HepG2 (cell line): ENCODE measurements at regions not wholly inside any gene's neighbourhood (a gene's known extent, or its start where the extent isn't known, plus 50 kb on each side); places are given as distances from the start of the nearest gene placed in this dataset.

ENCODE experiments used
- ATAC-seq: fragments of 200-7000 bp; cut with Tn5 transposase; 3 replicates; pipeline ENCODE4 v1.9.1; 2020; ENCODE audit warnings: mild to moderate bottlenecking, moderate library complexity
- BruUV-seq: library from RNA; stranded (reverse); fragments of 400-500 nt; replicated peaks from 2 replicates; lab custom pipeline; 2021; lab: Mats Ljungman, UMichigan
- CTCF ChIA-PET: fragments of 300-600 bp; formaldehyde crosslinking; extraction: SDS; loops from one replicate; lab custom pipeline; 2021; ENCODE audit warnings: low total read pairs, inconsistent platforms, low intra/inter-chr PET ratio; lab: Yijun Ruan, JAX
- POLR2A ChIA-PET: fragments of 350-600 bp; sonication (Branson Sonifier 250); formaldehyde crosslinking; loops from one replicate; lab custom pipeline; 2020; ENCODE audit warnings: antibody characterized with exemption, inconsistent platforms; lab: Yijun Ruan, JAX
- DNase-seq: peaks from one replicate; pipeline ENCODE4 v3.0.0-alpha.2; 2015; ENCODE audit warnings: low spot score
- FAIRE-seq: peaks from 3 replicates; lab custom pipeline; 2011; peaks lifted over from hg19 to GRCh38; lab: Jason Lieb, UNC
- H2AFZ ChIP-seq: one replicate; pipeline ENCODE4 v1.6.1; 2011; ENCODE audit warnings: low read length, inconsistent platforms
- H3K27ac ChIP-seq: fragments of 300-600 bp; 3 replicates; pipeline ENCODE4 v1.8.0; 2011; ENCODE audit warnings: mixed run types, mild to moderate bottlenecking, mixed read lengths, low read length, inconsistent platforms; ENCODE audit not compliant: insufficient read depth; ENCODE audit errors: extremely low read length
- H3K27me3 ChIP-seq, 2 experiments: fragments of 200-600 bp in 1 of 2; 2 replicates in 1 of 2; 3 replicates in 1 of 2; pipeline versions ENCODE4 v1.6.0 to v1.8.0; 2011; ENCODE audit warnings: low read length in 2 of 2, mild to moderate bottlenecking in 2 of 2, moderate library complexity in 2 of 2, inconsistent platforms in 1 of 2; ENCODE audit not compliant: insufficient read depth in 2 of 2, control insufficient read depth in 1 of 2
- H3K36me3 ChIP-seq, 2 experiments: fragments of 200-600 bp in 1 of 2; replicated peaks in 1 of 2; 2 replicates in 1 of 2; 3 replicates in 1 of 2; pipeline versions ENCODE4 v1.5.1 to v1.8.0; 2011; ENCODE audit warnings: low read length in 2 of 2, inconsistent platforms in 1 of 2; ENCODE audit not compliant: insufficient read depth in 2 of 2, control insufficient read depth in 1 of 2
- H3K4me1 ChIP-seq: 2 replicates; pipeline ENCODE4 v1.5.1; 2012; ENCODE audit warnings: low read length, inconsistent platforms; ENCODE audit not compliant: insufficient read depth
- H3K4me2 ChIP-seq: 2 replicates; pipeline ENCODE4 v1.6.0; 2011; ENCODE audit warnings: low read depth, low read length, inconsistent platforms
- H3K4me3 ChIP-seq, 3 experiments: fragments of 200-600 bp in 1 of 3; sonication (generic), shearing (Covaris generic) in 1 of 3; replicated peaks in 1 of 3; 2 replicates each; pipeline ENCODE4 v1.5.1; 2011 to 2016; ENCODE audit warnings: low read length in 3 of 3, inconsistent platforms in 2 of 3, low read depth in 2 of 3, mild to moderate bottlenecking in 2 of 3, control low read depth in 1 of 3, mixed read lengths in 1 of 3; ENCODE audit not compliant: insufficient read depth in 1 of 3
- H3K79me2 ChIP-seq: one replicate; pipeline ENCODE4 v1.6.1; 2011; ENCODE audit warnings: low read length, inconsistent platforms; ENCODE audit not compliant: insufficient read depth
- H3K9ac ChIP-seq: 2 replicates; pipeline ENCODE4 v1.6.0; 2011; ENCODE audit warnings: mild to moderate bottlenecking, low read depth, low read length, inconsistent platforms; ENCODE audit not compliant: insufficient read depth
- H3K9me3 ChIP-seq: 2 replicates; pipeline ENCODE4 v1.5.1; 2012; ENCODE audit warnings: mild to moderate bottlenecking, low read length
- H4K20me1 ChIP-seq: 2 replicates; pipeline ENCODE4 v1.6.0; 2011; ENCODE audit warnings: inconsistent platforms, mild to moderate bottlenecking, low read length, moderate library complexity; ENCODE audit not compliant: insufficient read depth
- ISL2 ChIP-seq: sonication (generic); formaldehyde crosslinking; IDR thresholded peaks from 2 replicates; pipeline ENCODE4 v1.5.0; 2020; ENCODE audit warnings: missing genetic modification reagents
- YEATS4 ChIP-seq: sonication (generic); formaldehyde crosslinking; IDR thresholded peaks from 2 replicates; pipeline ENCODE4 v1.4.0; 2020; ENCODE audit warnings: missing genetic modification reagents, borderline replicate concordance
- ZNF460 ChIP-seq: sonication (generic); formaldehyde crosslinking; IDR thresholded peaks from 2 replicates; pipeline ENCODE4 v1.5.1; 2020; ENCODE audit warnings: missing genetic modification reagents, mild to moderate bottlenecking, borderline replicate concordance
- ZNF703 ChIP-seq: sonication (generic); formaldehyde crosslinking; IDR thresholded peaks from 2 replicates; pipeline ENCODE4 v1.5.1; 2020; ENCODE audit warnings: missing genetic modification reagents, mild to moderate bottlenecking, moderate library complexity, borderline replicate concordance
- WGBS: methylation state at CpG from one replicate; pipeline ENCODE4 v1.1.6; 2017; ENCODE audit warnings: low lambda C conversion rate; 5-methylcytosine and 5-hydroxymethylcytosine counted together
- in situ Hi-C: cut with HindIII; loops from 2 replicates; pipeline ENCODE4 v1.10.0; 2017; ENCODE audit warnings: low pct_unique_long_range_greater_than_20kb; ENCODE audit not compliant: extremely low pct_ligation_motif_present
- intact Hi-C: fragments of 100-400 bp; cut with micrococcal nuclease; formaldehyde crosslinking; loops from one replicate; pipeline ENCODE4 v1.10.0; 2022; ENCODE audit not compliant: unreplicated experiment
- TF ChIP-seq, protein P1 (sequence below): sonication (generic); formaldehyde crosslinking; IDR thresholded peaks from 2 replicates; pipeline ENCODE4 v1.5.1; 2020; ENCODE audit warnings: missing genetic modification reagents, mild to moderate bottlenecking, borderline replicate concordance
- TF ChIP-seq, protein P2 (sequence below): sonication (generic); formaldehyde crosslinking; IDR thresholded peaks from one replicate; pipeline ENCODE4 v1.5.1; 2020; ENCODE audit warnings: mild to moderate bottlenecking, missing genetic modification reagents; ENCODE audit errors: not compliant biosample characterization
- TF ChIP-seq, protein P3 (sequence below): IDR thresholded peaks from 2 replicates; pipeline ENCODE4 v1.6.1; 2016

DNA sequence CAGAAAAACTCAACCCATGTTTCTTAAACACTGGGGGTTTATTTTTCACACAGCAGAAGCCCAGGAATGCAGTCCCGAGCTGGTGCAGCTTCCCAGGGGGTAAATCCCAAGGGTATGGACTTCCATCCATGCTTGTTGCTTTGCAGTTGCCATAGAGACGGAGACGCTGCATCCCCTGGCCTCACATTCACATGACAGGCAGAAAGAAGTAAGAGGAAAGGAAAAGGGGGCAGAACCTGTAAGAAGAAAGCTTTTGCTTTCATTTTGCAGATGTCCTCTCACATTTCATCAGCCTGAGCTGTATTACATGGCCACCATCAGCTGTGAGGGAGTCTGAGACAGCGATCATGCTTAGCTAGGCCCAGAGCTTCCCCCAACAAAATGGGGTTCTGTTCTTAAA lies 321.0 kb downstream of the AGTPBP1 start:
- no peak overlapping the region for H3K4me2 ChIP-seq
- H3K27me3 ChIP-seq, result no peaks in the 10 kb centered on the region; a peak in 1 of 5 replicates
- no peak overlapping the region for H2AFZ ChIP-seq
- POLR2A ChIA-PET, result no interaction called here
- H4K20me1 ChIP-seq, result no peaks in the 10 kb centered on the region
- no peaks in the 10 kb centered on the region for H3K9me3 ChIP-seq
- CTCF ChIA-PET, result no interaction called here
- intact Hi-C loops, result no loop called here
- H3K4me1 ChIP-seq, result no peaks in the 10 kb centered on the region
- DNase-seq, result no peak
- no peak overlapping the region for H3K4me3 ChIP-seq
- no peak for FAIRE-seq
- WGBS, result 31% methylated on average over 4 of the region's 4 CpGs
- no peaks in the 10 kb centered on the region for H3K79me2 ChIP-seq
- TF ChIP-seq, protein P1, sequence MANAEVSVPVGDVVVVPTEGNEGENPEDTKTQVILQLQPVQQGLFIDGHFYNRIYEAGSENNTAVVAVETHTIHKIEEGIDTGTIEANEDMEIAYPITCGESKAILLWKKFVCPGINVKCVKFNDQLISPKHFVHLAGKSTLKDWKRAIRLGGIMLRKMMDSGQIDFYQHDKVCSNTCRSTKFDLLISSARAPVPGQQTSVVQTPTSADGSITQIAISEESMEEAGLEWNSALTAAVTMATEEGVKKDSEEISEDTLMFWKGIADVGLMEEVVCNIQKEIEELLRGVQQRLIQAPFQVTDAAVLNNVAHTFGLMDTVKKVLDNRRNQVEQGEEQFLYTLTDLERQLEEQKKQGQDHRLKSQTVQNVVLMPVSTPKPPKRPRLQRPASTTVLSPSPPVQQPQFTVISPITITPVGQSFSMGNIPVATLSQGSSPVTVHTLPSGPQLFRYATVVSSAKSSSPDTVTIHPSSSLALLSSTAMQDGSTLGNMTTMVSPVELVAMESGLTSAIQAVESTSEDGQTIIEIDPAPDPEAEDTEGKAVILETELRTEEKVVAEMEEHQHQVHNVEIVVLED (CRISPR knock-in tag), result no peak
- no peak for TF ChIP-seq YEATS4
- no peak for TF ChIP-seq ZNF703 (CRISPR knock-in tag)
- no peak for ATAC-seq
- no peak overlapping the region for H3K9ac ChIP-seq
- no TSS peak for BruUV-seq
- in situ Hi-C loops, result no loop called here
- H3K27ac ChIP-seq, result no peak overlapping the region
- H3K36me3 ChIP-seq, result no peaks in the 10 kb centered on the region

DNA sequence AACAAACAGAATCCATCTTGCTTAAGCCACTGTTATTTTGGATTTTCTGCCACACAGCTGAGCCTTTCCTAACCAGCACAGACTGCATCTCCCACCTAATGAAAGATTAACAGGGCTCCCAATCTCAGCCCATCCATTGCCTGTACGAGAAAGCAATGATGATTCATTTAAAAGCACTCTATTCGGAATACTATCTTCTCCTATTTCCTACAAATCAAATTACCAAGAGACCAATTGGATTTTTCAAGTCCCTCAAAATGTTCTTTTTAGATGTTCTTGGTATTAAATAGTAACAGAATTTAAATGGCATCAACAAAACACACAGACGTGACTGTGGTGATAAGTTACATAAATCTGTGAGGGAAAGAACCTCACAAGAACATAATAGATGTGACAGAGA lies 324.1 kb downstream of the AGTPBP1 start:
- ChIA-PET CTCF (no interaction called here), POLR2A (no interaction called here)
- H3K27me3 ChIP-seq, result no peaks in the 10 kb centered on the region
- H3K4me1 ChIP-seq, result no peaks in the 10 kb centered on the region
- ATAC-seq, result no peak
- no peaks in the 10 kb centered on the region for H3K79me2 ChIP-seq
- H3K4me2 ChIP-seq, result no peak overlapping the region
- BruUV-seq, result no TSS peak
- no peaks in the 10 kb centered on the region for H3K36me3 ChIP-seq
- no peak for FAIRE-seq
- 4% methylated on average over 3 of the region's 3 CpGs for WGBS
- H3K4me3 ChIP-seq, result no peak overlapping the region
- no peak for DNase-seq
- H3K27ac ChIP-seq, result no peak overlapping the region
- H4K20me1 ChIP-seq, result no peaks in the 10 kb centered on the region
- in situ Hi-C loops, result no loop called here
- intact Hi-C loops, result no loop called here
- H3K9me3 ChIP-seq, result no peaks in the 10 kb centered on the region
- no peak overlapping the region for H2AFZ ChIP-seq
- H3K9ac ChIP-seq, result no peak overlapping the region
- TF ChIP-seq ZNF460 (no peak), ISL2 (CRISPR knock-in tag) (no peak)
- TF ChIP-seq, protein P2, sequence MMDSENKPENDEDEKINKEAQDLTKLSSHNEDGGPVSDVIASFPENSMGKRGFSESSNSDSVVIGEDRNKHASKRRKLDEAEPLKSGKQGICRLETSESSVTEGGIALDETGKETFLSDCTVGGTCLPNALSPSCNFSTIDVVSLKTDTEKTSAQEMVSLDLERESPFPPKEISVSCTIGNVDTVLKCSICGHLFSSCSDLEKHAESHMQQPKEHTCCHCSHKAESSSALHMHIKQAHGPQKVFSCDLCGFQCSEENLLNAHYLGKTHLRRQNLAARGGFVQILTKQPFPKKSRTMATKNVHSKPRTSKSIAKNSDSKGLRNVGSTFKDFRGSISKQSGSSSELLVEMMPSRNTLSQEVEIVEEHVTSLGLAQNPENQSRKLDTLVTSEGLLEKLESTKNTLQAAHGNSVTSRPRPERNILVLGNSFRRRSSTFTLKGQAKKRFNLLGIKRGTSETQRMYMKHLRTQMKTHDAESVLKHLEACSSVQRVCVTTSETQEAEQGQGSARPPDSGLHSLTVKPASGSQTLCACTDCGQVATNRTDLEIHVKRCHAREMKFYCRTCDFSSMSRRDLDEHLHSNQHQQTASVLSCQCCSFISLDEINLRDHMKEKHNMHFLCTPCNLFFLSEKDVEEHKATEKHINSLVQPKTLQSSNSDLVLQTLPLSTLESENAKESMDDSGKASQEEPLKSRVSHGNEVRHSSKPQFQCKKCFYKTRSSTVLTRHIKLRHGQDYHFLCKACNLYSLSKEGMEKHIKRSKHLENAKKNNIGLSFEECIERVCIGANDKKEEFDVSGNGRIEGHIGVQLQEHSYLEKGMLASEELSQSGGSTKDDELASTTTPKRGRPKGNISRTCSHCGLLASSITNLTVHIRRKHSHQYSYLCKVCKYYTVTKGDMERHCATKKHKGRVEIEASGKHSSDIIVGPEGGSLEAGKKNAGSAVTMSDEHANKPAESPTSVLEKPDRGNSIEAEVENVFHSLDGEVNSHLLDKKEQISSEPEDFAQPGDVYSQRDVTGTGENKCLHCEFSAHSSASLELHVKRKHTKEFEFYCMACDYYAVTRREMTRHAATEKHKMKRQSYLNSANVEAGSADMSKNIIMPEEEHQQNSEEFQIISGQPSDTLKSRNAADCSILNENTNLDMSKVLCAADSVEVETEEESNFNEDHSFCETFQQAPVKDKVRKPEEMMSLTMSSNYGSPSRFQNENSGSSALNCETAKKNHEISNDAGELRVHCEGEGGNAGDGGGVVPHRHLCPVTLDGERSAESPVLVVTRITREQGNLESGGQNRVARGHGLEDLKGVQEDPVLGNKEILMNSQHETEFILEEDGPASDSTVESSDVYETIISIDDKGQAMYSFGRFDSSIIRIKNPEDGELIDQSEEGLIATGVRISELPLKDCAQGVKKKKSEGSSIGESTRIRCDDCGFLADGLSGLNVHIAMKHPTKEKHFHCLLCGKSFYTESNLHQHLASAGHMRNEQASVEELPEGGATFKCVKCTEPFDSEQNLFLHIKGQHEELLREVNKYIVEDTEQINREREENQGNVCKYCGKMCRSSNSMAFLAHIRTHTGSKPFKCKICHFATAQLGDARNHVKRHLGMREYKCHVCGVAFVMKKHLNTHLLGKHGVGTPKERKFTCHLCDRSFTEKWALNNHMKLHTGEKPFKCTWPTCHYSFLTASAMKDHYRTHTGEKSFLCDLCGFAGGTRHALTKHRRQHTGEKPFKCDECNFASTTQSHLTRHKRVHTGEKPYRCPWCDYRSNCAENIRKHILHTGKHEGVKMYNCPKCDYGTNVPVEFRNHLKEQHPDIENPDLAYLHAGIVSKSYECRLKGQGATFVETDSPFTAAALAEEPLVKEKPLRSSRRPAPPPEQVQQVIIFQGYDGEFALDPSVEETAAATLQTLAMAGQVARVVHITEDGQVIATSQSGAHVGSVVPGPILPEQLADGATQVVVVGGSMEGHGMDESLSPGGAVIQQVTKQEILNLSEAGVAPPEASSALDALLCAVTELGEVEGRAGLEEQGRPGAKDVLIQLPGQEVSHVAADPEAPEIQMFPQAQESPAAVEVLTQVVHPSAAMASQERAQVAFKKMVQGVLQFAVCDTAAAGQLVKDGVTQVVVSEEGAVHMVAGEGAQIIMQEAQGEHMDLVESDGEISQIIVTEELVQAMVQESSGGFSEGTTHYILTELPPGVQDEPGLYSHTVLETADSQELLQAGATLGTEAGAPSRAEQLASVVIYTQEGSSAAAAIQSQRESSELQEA (CRISPR knock-in tag), result no peak
- TF ChIP-seq, protein P3, sequence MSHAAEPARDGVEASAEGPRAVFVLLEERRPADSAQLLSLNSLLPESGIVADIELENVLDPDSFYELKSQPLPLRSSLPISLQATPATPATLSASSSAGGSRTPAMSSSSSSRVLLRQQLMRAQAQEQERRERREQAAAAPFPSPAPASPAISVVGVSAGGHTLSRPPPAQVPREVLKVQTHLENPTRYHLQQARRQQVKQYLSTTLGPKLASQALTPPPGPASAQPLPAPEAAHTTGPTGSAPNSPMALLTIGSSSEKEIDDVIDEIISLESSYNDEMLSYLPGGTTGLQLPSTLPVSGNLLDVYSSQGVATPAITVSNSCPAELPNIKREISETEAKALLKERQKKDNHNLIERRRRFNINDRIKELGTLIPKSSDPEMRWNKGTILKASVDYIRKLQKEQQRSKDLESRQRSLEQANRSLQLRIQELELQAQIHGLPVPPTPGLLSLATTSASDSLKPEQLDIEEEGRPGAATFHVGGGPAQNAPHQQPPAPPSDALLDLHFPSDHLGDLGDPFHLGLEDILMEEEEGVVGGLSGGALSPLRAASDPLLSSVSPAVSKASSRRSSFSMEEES, result no peak
